CD4-positive, CD25-positive, alpha-beta regulatory T cell (primary cell): ENCODE measurements at regions not wholly inside any gene's neighbourhood (a gene's known extent, or its start where the extent isn't known, plus 50 kb on each side); places are given as distances from the start of the nearest gene placed in this dataset.

Experiments used
- ATAC-seq, 2 donors: fragments of 150-1000 bp; cut with Tn5 transposase; one replicate each; pipeline ENCODE4 v1.10.0; 2021; ENCODE audit warnings: low read depth in 2 of 2, moderate number of reproducible peaks in 2 of 2, moderate library complexity in 1 of 2
- DNase-seq, 3 donors: peaks; one replicate each; pipeline versions ENCODE4 v3.0.0 to v3.0.0-alpha.2; 2012 to 2022; ENCODE audit warnings: mixed read lengths in 1 of 3
- H3K27ac ChIP-seq: one replicate; pipeline ENCODE4 v1.7.0; 2013; ENCODE audit warnings: mild to moderate bottlenecking, low read length; ENCODE audit not compliant: insufficient read depth, poor library complexity, severe bottlenecking
- H3K27me3 ChIP-seq: one replicate; pipeline ENCODE4 v1.7.0; 2013; ENCODE audit warnings: low read length; ENCODE audit not compliant: control insufficient read depth, insufficient read depth
- H3K36me3 ChIP-seq: one replicate; pipeline ENCODE4 v1.7.0; 2013; ENCODE audit warnings: mild to moderate bottlenecking, low read length, moderate library complexity; ENCODE audit not compliant: control insufficient read depth, insufficient read depth
- H3K4me1 ChIP-seq: 2 replicates; pipeline ENCODE4 v1.7.0; 2013; ENCODE audit warnings: mild to moderate bottlenecking, low read length; ENCODE audit not compliant: insufficient read depth, control insufficient read depth, poor library complexity, severe bottlenecking
- H3K4me3 ChIP-seq: one replicate; pipeline ENCODE4 v1.7.0; 2013; ENCODE audit warnings: low read depth, mild to moderate bottlenecking, low read length, moderate library complexity
- H3K9me3 ChIP-seq, 2 experiments: 1 replicate in 1 of 2; 2 replicates in 1 of 2; pipeline ENCODE4 v1.7.0; 2013; ENCODE audit warnings: low read length in 2 of 2, mild to moderate bottlenecking in 1 of 2, moderate library complexity in 1 of 2; ENCODE audit not compliant: control insufficient read depth in 2 of 2
- H3K27ac Mint-ChIP-seq, 3 donors: one replicate each; pipeline ENCODE4 v1.8.0; 2020 to 2022; ENCODE audit warnings: mild to moderate bottlenecking in 3 of 3, mixed read lengths in 3 of 3, moderate library complexity in 2 of 3
- H3K27me3 Mint-ChIP-seq: one replicate; pipeline ENCODE4 v1.8.0; 2022; ENCODE audit warnings: mild to moderate bottlenecking, mixed read lengths
- H3K36me3 Mint-ChIP-seq: one replicate; pipeline ENCODE4 v1.8.0; 2020; ENCODE audit warnings: mixed read lengths
- H3K4me1 Mint-ChIP-seq, 4 donors: one replicate each; pipeline ENCODE4 v1.8.0; 2020 to 2022; ENCODE audit warnings: mixed read lengths in 4 of 4, mild to moderate bottlenecking in 1 of 4
- H3K4me3 Mint-ChIP-seq, 4 donors: one replicate each; pipeline ENCODE4 v1.8.0; 2020 to 2022; ENCODE audit warnings: mild to moderate bottlenecking in 4 of 4, mixed read lengths in 4 of 4, moderate library complexity in 3 of 4
- H3K9me3 Mint-ChIP-seq, 7 donors: one replicate each; pipeline ENCODE4 v1.8.0; 2020 to 2022; ENCODE audit warnings: mixed read lengths in 7 of 7, mild to moderate bottlenecking in 3 of 7, moderate library complexity in 2 of 7

- Mint-ChIP-seq H3K27me3 (no peaks in the 10 kb centered on the region), H3K9me3 (peaks cover 0 to 5% (median 0%) of the 10 kb centered on the region in 7 donors), H3K4me1 (no peaks in the 10 kb centered on the region), H3K36me3 (no peaks in the 10 kb centered on the region), H3K27ac (no peak overlapping the region), H3K4me3 (no peak overlapping the region)
- Histone ChIP-seq H3K36me3 (no peaks in the 10 kb centered on the region), H3K4me3 (no peak overlapping the region), H3K9me3 (no peaks in the 10 kb centered on the region), H3K27me3 (no peaks in the 10 kb centered on the region), H3K27ac (no peak overlapping the region), H3K4me1 (no peaks in the 10 kb centered on the region)
- ATAC-seq (no peak), DNase-seq (no peak)
These were observed 362.7 kb upstream of the PTGER4 start for GRCh38 chr5:40317023-40317422.

DNA sequence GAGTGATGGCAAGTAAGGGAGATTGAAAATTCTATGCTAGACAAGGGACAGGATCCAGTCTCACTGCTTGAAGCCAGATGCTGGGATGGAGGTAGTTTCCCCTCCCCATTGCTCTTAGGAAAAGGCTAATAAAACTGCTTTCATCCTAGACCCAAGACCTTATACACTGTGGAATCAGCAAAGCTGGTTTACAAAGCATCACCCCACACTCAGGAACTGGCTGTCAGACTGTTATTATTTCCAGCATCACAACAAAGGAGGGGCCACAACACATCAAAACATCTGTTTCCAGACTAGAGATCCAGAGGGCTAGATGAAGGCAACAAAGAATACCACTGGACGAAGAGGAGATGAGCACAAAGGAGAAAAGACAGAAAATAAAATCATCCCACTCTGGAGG lies 364.6 kb upstream of the PTGER4 start:
- peaks cover 0 to 5% (median 0%) of the 10 kb centered on the region in 7 donors for H3K9me3 Mint-ChIP-seq
- Histone ChIP-seq H3K4me1 (no peaks in the 10 kb centered on the region), H3K9me3 (no peaks in the 10 kb centered on the region), H3K27ac (no peak overlapping the region), H3K36me3 (no peaks in the 10 kb centered on the region), H3K4me3 (no peak overlapping the region), H3K27me3 (no peaks in the 10 kb centered on the region)
- no peaks in the 10 kb centered on the region for H3K4me1 Mint-ChIP-seq
- no peak overlapping the region for H3K27ac Mint-ChIP-seq
- no peak for ATAC-seq
- no peaks in the 10 kb centered on the region for H3K27me3 Mint-ChIP-seq
- no peaks in the 10 kb centered on the region for H3K36me3 Mint-ChIP-seq
- no peak for DNase-seq
- H3K4me3 Mint-ChIP-seq = no peak overlapping the region

GRCh38 chr5:40314275-40314674 lies 365.4 kb upstream of the PTGER4 start:
- H3K4me1 Mint-ChIP-seq = no peaks in the 10 kb centered on the region
- H3K27me3 Mint-ChIP-seq = no peaks in the 10 kb centered on the region
- Histone ChIP-seq H3K27me3 (no peaks in the 10 kb centered on the region), H3K4me1 (no peaks in the 10 kb centered on the region), H3K27ac (no peak overlapping the region), H3K36me3 (no peaks in the 10 kb centered on the region), H3K4me3 (no peak overlapping the region), H3K9me3 (no peaks in the 10 kb centered on the region)
- H3K9me3 Mint-ChIP-seq = peaks cover 0 to 5% (median 0%) of the 10 kb centered on the region in 7 donors
- no peaks in the 10 kb centered on the region for H3K36me3 Mint-ChIP-seq
- no peak overlapping the region for H3K4me3 Mint-ChIP-seq
- no peak for ATAC-seq
- H3K27ac Mint-ChIP-seq = no peak overlapping the region
- no peak for DNase-seq

- peaks cover 0 to 5% (median 0%) of the 10 kb centered on the region in 7 donors for H3K9me3 Mint-ChIP-seq
- no peak overlapping the region for H3K4me3 Mint-ChIP-seq
- Histone ChIP-seq H3K4me3 (no peak overlapping the region), H3K4me1 (no peaks in the 10 kb centered on the region), H3K9me3 (no peaks in the 10 kb centered on the region), H3K27me3 (no peaks in the 10 kb centered on the region), H3K36me3 (no peaks in the 10 kb centered on the region), H3K27ac (no peak overlapping the region)
- ATAC-seq (no peak), DNase-seq (no peak)
- no peak overlapping the region for H3K27ac Mint-ChIP-seq
- no peaks in the 10 kb centered on the region for H3K27me3 Mint-ChIP-seq
- no peaks in the 10 kb centered on the region for H3K36me3 Mint-ChIP-seq
- peaks cover 0 to 2% (median 0%) of the 10 kb centered on the region in 4 donors for H3K4me1 Mint-ChIP-seq
These were observed 367.5 kb upstream of the PTGER4 start for GRCh38 chr5:40312205-40312604.

GRCh38 chr5:40309851-40310250 lies 369.9 kb upstream of the PTGER4 start:
- Histone ChIP-seq H3K4me3 (no peak overlapping the region), H3K27me3 (no peaks in the 10 kb centered on the region), H3K4me1 (no peaks in the 10 kb centered on the region), H3K9me3 (no peaks in the 10 kb centered on the region), H3K36me3 (no peaks in the 10 kb centered on the region), H3K27ac (no peak overlapping the region)
- Mint-ChIP-seq H3K4me1 (peaks cover 0 to 2% (median 0%) of the 10 kb centered on the region in 4 donors), H3K36me3 (no peaks in the 10 kb centered on the region), H3K27ac (no peak overlapping the region), H3K9me3 (no peaks in the 10 kb centered on the region), H3K4me3 (no peak overlapping the region), H3K27me3 (no peaks in the 10 kb centered on the region)
- ATAC-seq (no peak), DNase-seq (no peak)

DNA sequence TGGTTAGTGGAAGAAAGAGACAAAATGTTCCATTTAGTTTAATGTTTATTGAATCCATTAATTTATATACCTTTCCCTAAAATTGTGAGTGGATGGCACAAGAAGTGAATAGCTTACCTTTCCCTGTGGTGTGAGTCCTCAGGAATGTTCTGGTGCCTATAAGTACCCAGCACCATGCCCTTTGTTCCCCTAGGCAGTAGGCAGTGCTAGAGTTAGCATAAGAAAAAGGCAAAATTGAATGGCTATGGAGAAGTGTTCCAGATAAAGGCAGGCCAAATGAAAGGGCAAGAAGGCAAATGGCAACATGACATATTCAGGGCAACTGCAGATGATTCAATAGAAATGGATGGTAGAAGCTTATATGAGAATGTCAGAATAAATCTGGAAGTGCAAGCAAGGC lies 370.8 kb upstream of the PTGER4 start:
- Histone ChIP-seq H3K4me3 (no peak overlapping the region), H3K36me3 (no peaks in the 10 kb centered on the region), H3K27me3 (no peaks in the 10 kb centered on the region), H3K9me3 (no peaks in the 10 kb centered on the region), H3K4me1 (no peaks in the 10 kb centered on the region), H3K27ac (no peak overlapping the region)
- ATAC-seq = no peak
- no peaks in the 10 kb centered on the region for H3K36me3 Mint-ChIP-seq
- H3K9me3 Mint-ChIP-seq = peaks cover 0 to 3% (median 0%) of the 10 kb centered on the region in 7 donors
- no peak overlapping the region for H3K4me3 Mint-ChIP-seq
- H3K4me1 Mint-ChIP-seq = peaks cover 0 to 2% (median 0%) of the 10 kb centered on the region in 4 donors
- DNase-seq = no peak
- H3K27me3 Mint-ChIP-seq = no peaks in the 10 kb centered on the region
- no peak overlapping the region for H3K27ac Mint-ChIP-seq

DNA sequence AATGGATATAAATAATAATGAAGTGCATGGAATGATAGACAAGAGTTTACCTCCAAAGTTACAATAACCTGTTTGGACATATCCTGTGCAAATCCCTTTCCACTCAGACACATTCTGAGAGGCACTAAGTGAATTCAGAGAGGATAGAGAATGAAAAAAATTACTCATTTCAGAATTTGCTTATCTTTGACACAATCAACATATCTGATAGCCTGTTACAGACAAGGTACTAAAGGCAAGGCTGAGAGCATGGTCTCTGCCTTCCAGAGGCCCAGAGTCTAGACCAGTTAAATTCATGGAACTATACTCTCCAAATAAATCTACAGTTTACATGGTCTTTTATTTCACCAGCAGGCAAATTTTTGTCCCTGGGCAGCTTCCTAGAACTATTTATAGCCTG lies 371.8 kb upstream of the PTGER4 start:
- Mint-ChIP-seq H3K4me1 (peaks cover 0 to 2% (median 0%) of the 10 kb centered on the region in 4 donors), H3K36me3 (no peaks in the 10 kb centered on the region), H3K9me3 (peaks cover 0 to 3% (median 0%) of the 10 kb centered on the region in 7 donors), H3K27ac (no peak overlapping the region), H3K4me3 (no peak overlapping the region), H3K27me3 (no peaks in the 10 kb centered on the region)
- Histone ChIP-seq H3K4me3 (no peak overlapping the region), H3K27me3 (no peaks in the 10 kb centered on the region), H3K27ac (no peak overlapping the region), H3K36me3 (no peaks in the 10 kb centered on the region), H3K9me3 (no peaks in the 10 kb centered on the region), H3K4me1 (no peaks in the 10 kb centered on the region)
- DNase-seq = peak in 1 of 3 donors; percentile 7
- no peak for ATAC-seq

- no peak overlapping the region for H3K4me3 ChIP-seq
- Mint-ChIP-seq H3K4me3 (no peak overlapping the region), H3K4me1 (peaks cover 0 to 2% (median 0%) of the 10 kb centered on the region in 4 donors), H3K27me3 (no peaks in the 10 kb centered on the region), H3K36me3 (no peaks in the 10 kb centered on the region), H3K27ac (no peak overlapping the region), H3K9me3 (peaks cover 0 to 3% (median 0%) of the 10 kb centered on the region in 7 donors)
- H3K27me3 ChIP-seq = no peaks in the 10 kb centered on the region
- no peaks in the 10 kb centered on the region for H3K4me1 ChIP-seq
- H3K9me3 ChIP-seq = no peaks in the 10 kb centered on the region
- no peak for DNase-seq
- H3K36me3 ChIP-seq = no peaks in the 10 kb centered on the region
- no peak overlapping the region for H3K27ac ChIP-seq
- no peak for ATAC-seq
These were observed 372.7 kb upstream of the PTGER4 start for GRCh38 chr5:40306869-40307487.
